Mesothelial cell of epicardium (in vitro differentiated cells): ENCODE measurements at regions not wholly inside any gene's neighbourhood (a gene's known extent, or its start where the extent isn't known, plus 50 kb on each side); places are given as distances from the start of the nearest gene placed in this dataset.

Experiments
- DNase-seq, 2 experiments: peaks; one replicate each; pipeline ENCODE4 v3.0.0; 2021; ENCODE audit warnings: low spot score in 2 of 2; ENCODE audit not compliant: unreplicated experiment in 2 of 2
- H3K27ac Mint-ChIP-seq: 2 replicates; pipeline ENCODE4 v1.8.0; 2021; ENCODE audit warnings: mixed read lengths
- H3K27me3 Mint-ChIP-seq: 2 replicates; pipeline ENCODE4 v1.8.0; 2021; ENCODE audit warnings: low read depth, mixed read lengths
- H3K36me3 Mint-ChIP-seq: 2 replicates; pipeline ENCODE4 v1.8.0; 2021; ENCODE audit warnings: mixed read lengths
- H3K4me1 Mint-ChIP-seq: 2 replicates; pipeline ENCODE4 v1.8.0; 2021; ENCODE audit warnings: mixed read lengths
- H3K4me3 Mint-ChIP-seq: 2 replicates; pipeline ENCODE4 v1.8.0; 2021; ENCODE audit warnings: mild to moderate bottlenecking, moderate library complexity, mixed read lengths
- H3K9me3 Mint-ChIP-seq: 2 replicates; pipeline ENCODE4 v1.8.0; 2021; ENCODE audit warnings: mixed read lengths
- CTCF ChIP-seq: fragments of 200-600 bp; sonication (generic); IDR thresholded peaks from one replicate; pipeline ENCODE4 v1.5.0; 2021; ENCODE audit warnings: antibody characterized with exemption; ENCODE audit not compliant: unreplicated experiment

GRCh38 chr3:13235079-13235478 lies 161.8 kb upstream of the IQSEC1 start:
- TF ChIP-seq CTCF, result no peak
- H3K4me1 Mint-ChIP-seq, result peaks cover 8% of the 10 kb centered on the region
- no peaks in the 10 kb centered on the region for H3K9me3 Mint-ChIP-seq
- no peak overlapping the region for H3K27ac Mint-ChIP-seq
- H3K4me3 Mint-ChIP-seq, result no peak overlapping the region
- DNase-seq, result no peak
- H3K27me3 Mint-ChIP-seq, result peaks cover 53% of the 10 kb centered on the region
- no peaks in the 10 kb centered on the region for H3K36me3 Mint-ChIP-seq

- H3K4me3 Mint-ChIP-seq, result no peak overlapping the region
- DNase-seq, result no peak
- peaks cover 8% of the 10 kb centered on the region for H3K4me1 Mint-ChIP-seq
- peaks cover 51% of the 10 kb centered on the region for H3K27me3 Mint-ChIP-seq
- no peak for TF ChIP-seq CTCF
- no peaks in the 10 kb centered on the region for H3K9me3 Mint-ChIP-seq
- no peak overlapping the region for H3K27ac Mint-ChIP-seq
- no peaks in the 10 kb centered on the region for H3K36me3 Mint-ChIP-seq
Observed at GRCh38 chr3:13234666-13235065, 161.4 kb upstream of the IQSEC1 start.

- H3K27ac Mint-ChIP-seq, result no peak overlapping the region
- peaks cover 50% of the 10 kb centered on the region for H3K27me3 Mint-ChIP-seq
- H3K4me1 Mint-ChIP-seq, result peaks cover 8% of the 10 kb centered on the region
- DNase-seq, result no peak
- no peaks in the 10 kb centered on the region for H3K36me3 Mint-ChIP-seq
- H3K4me3 Mint-ChIP-seq, result no peak overlapping the region
- H3K9me3 Mint-ChIP-seq, result no peaks in the 10 kb centered on the region
- no peak for TF ChIP-seq CTCF
Observed at GRCh38 chr3:13233487-13234485, 160.6 kb upstream of the IQSEC1 start.

GRCh38 chr3:13231781-13232666 lies 158.8 kb upstream of the IQSEC1 start:
- Mint-ChIP-seq H3K4me3 (no peak overlapping the region), H3K9me3 (no peaks in the 10 kb centered on the region), H3K4me1 (peaks cover 8% of the 10 kb centered on the region), H3K27me3 (peaks cover 49% of the 10 kb centered on the region), H3K36me3 (no peaks in the 10 kb centered on the region), H3K27ac (no peak overlapping the region)
- no peak for DNase-seq
- no peak for TF ChIP-seq CTCF

- H3K4me1 Mint-ChIP-seq, result peaks cover 3% of the 10 kb centered on the region
- no peak overlapping the region for H3K27ac Mint-ChIP-seq
- H3K9me3 Mint-ChIP-seq, result no peaks in the 10 kb centered on the region
- H3K36me3 Mint-ChIP-seq, result no peaks in the 10 kb centered on the region
- no peak for TF ChIP-seq CTCF
- no peak overlapping the region for H3K4me3 Mint-ChIP-seq
- no peak for DNase-seq
- peaks cover 36% of the 10 kb centered on the region for H3K27me3 Mint-ChIP-seq
Observed at GRCh38 chr3:13229273-13229949, 156.2 kb upstream of the IQSEC1 start.
